Kidney epithelial cell (primary cell): ENCODE measurements at regions not wholly inside any gene's neighbourhood (a gene's known extent, or its start where the extent isn't known, plus 50 kb on each side); places are given as distances from the start of the nearest gene placed in this dataset.
A peak's percentile ranks its signal among the peaks of the same experiment; 100 is the strongest.

Source experiments
- DNase-seq: peaks from one replicate; pipeline ENCODE4 v3.0.0-alpha.2; 2010; ENCODE audit warnings: low read depth
- H3K27me3 ChIP-seq: 2 replicates; pipeline ENCODE4 v1.6.0; 2011; ENCODE audit warnings: low read length; ENCODE audit not compliant: control insufficient read depth, insufficient read depth
- H3K36me3 ChIP-seq: 2 replicates; pipeline ENCODE4 v1.5.1; 2011; ENCODE audit warnings: low read length; ENCODE audit not compliant: control insufficient read depth, insufficient read depth
- H3K4me3 ChIP-seq: 2 replicates; pipeline ENCODE4 v1.5.1; 2011; ENCODE audit warnings: low read depth, mild to moderate bottlenecking, control low read depth, low read length
- CTCF ChIP-seq: IDR thresholded peaks from 2 replicates; pipeline ENCODE4 v1.5.1; 2011; ENCODE audit warnings: mild to moderate bottlenecking, moderate library complexity, low read length, control low read depth, inconsistent platforms; ENCODE audit not compliant: insufficient read depth, poor library complexity, severe bottlenecking

GRCh38 chr6:169905041-169905807, 153.8 kb downstream of the ERMARD start:
- peak; percentile 26 for DNase-seq
- TF ChIP-seq CTCF: no peak
- H3K4me3 ChIP-seq: no peak overlapping the region

GRCh38 chr6:169904051-169904922, 152.9 kb downstream of the ERMARD start:
- H3K27me3 ChIP-seq: peaks cover 8% of the 10 kb centered on the region
- no peaks in the 10 kb centered on the region for H3K36me3 ChIP-seq
- no peak for TF ChIP-seq CTCF
- DNase-seq: no peak
- H3K4me3 ChIP-seq: no peak overlapping the region

More at GRCh38 chr6:169905041-169905807, 153.8 kb downstream of the ERMARD start:
- Histone ChIP-seq H3K27me3 (peaks cover 8% of the 10 kb centered on the region), H3K36me3 (no peaks in the 10 kb centered on the region)

GRCh38 chr6:169903122-169903521, 151.7 kb downstream of the ERMARD start:
- Histone ChIP-seq H3K27me3 (peaks cover 5% of the 10 kb centered on the region), H3K36me3 (no peaks in the 10 kb centered on the region), H3K4me3 (no peak overlapping the region)
- TF ChIP-seq CTCF: no peak
- no peak for DNase-seq

DNA sequence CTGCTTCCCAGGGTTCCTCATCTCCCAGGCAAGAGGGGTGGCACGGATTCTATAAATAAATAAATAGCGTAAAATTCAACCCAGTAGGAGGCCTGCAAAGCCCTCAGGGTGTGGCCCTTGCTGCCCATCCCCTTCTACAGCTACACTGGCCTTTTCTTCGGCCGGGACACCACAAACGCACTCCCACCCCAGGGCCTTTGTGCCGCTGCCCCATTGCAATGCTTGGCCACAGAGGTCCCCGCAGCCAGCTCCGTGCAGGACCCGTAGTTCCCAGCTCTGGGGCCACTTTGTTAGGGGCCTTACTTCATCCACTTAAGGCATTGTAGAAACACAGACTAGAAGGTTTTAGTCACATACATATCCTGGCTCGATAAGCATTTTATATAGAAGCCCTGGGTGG, 151.2 kb downstream of the ERMARD start:
- no peak for TF ChIP-seq CTCF
- no peak for DNase-seq

DNA sequence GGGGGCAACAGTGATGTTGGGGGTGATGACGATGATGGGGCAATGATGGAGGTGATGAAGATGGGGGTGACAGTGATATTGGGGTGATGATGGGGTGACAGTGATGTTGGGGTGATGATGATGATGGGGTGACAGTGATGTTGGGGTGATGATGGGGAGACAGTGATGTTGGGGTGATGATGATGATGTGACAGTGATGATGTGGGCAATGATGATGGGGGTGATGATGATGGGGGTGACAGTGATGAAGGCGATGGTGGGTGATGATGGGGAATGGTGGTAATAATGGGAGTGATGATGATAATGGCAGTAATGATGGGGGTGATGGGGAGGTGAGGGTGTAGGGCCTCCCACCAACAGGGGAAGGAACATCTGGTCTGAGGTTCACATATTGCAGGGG, 150.6 kb downstream of the ERMARD start:
- DNase-seq: no peak
- no peaks in the 10 kb centered on the region for H3K36me3 ChIP-seq
- H3K27me3 ChIP-seq: peaks cover 2% of the 10 kb centered on the region
- no peak for TF ChIP-seq CTCF
- no peak overlapping the region for H3K4me3 ChIP-seq

More for the DNA sequence above, 151.2 kb downstream of the ERMARD start:
- Histone ChIP-seq H3K36me3 (no peaks in the 10 kb centered on the region), H3K4me3 (no peak overlapping the region), H3K27me3 (peaks cover 4% of the 10 kb centered on the region)
